HL-60 (cell line): ENCODE measurements at regions not wholly inside any gene's neighbourhood (a gene's known extent, or its start where the extent isn't known, plus 50 kb on each side); places are given as distances from the start of the nearest gene placed in this dataset.

ENCODE experiments used
- DNase-seq, 2 experiments: peaks; one replicate each; pipeline ENCODE4 v3.0.0-alpha.2; 2010 to 2020; ENCODE audit warnings: low read depth in 1 of 2, low spot score in 1 of 2
- H3K27ac ChIP-seq: fragments of 250-450 bp; sonication (Bioruptor Pico); replicated peaks from 2 replicates; pipeline ENCODE4 v1.5.1; 2020; ENCODE audit warnings: mild to moderate bottlenecking, moderate library complexity
- H3K27me3 ChIP-seq: fragments of 250-450 bp; sonication (Bioruptor Pico); 2 replicates; pipeline ENCODE4 v1.5.1; 2021; ENCODE audit warnings: mild to moderate bottlenecking, moderate library complexity; ENCODE audit not compliant: insufficient read depth, poor library complexity, severe bottlenecking
- H3K4me3 ChIP-seq: replicated peaks from 2 replicates; pipeline ENCODE4 v1.5.1; 2011; ENCODE audit warnings: mild to moderate bottlenecking, control low read depth, low read length; ENCODE audit not compliant: insufficient read depth
- GABPA ChIP-seq: IDR thresholded peaks from 2 replicates; pipeline ENCODE4 v1.6.1; 2012; ENCODE audit warnings: low read depth
- POLR2AphosphoS5 ChIP-seq: IDR thresholded peaks from 2 replicates; pipeline ENCODE4 v1.6.1; 2012; ENCODE audit warnings: low read depth
- SPI1 ChIP-seq: IDR thresholded peaks from 2 replicates; pipeline ENCODE4 v1.6.1; 2012; ENCODE audit warnings: low read depth, mild to moderate bottlenecking, borderline replicate concordance
- TF ChIP-seq, protein P1 (sequence below): IDR thresholded peaks from 2 replicates; pipeline ENCODE4 v1.6.1; 2012; ENCODE audit warnings: low read depth; ENCODE audit not compliant: insufficient replicate concordance
- TF ChIP-seq, protein P2 (sequence below): IDR thresholded peaks from one replicate; pipeline ENCODE4 v1.5.1; 2011; ENCODE audit warnings: low read length, control low read depth, inconsistent platforms; ENCODE audit not compliant: insufficient read depth

- no peak for DNase-seq
- Histone ChIP-seq H3K4me3 (no peak overlapping the region), H3K27me3 (no peaks in the 10 kb centered on the region), H3K27ac (no peak overlapping the region)
- TF ChIP-seq POLR2AphosphoS5 (no peak), SPI1 (no peak), GABPA (no peak)
- TF ChIP-seq, protein P1, sequence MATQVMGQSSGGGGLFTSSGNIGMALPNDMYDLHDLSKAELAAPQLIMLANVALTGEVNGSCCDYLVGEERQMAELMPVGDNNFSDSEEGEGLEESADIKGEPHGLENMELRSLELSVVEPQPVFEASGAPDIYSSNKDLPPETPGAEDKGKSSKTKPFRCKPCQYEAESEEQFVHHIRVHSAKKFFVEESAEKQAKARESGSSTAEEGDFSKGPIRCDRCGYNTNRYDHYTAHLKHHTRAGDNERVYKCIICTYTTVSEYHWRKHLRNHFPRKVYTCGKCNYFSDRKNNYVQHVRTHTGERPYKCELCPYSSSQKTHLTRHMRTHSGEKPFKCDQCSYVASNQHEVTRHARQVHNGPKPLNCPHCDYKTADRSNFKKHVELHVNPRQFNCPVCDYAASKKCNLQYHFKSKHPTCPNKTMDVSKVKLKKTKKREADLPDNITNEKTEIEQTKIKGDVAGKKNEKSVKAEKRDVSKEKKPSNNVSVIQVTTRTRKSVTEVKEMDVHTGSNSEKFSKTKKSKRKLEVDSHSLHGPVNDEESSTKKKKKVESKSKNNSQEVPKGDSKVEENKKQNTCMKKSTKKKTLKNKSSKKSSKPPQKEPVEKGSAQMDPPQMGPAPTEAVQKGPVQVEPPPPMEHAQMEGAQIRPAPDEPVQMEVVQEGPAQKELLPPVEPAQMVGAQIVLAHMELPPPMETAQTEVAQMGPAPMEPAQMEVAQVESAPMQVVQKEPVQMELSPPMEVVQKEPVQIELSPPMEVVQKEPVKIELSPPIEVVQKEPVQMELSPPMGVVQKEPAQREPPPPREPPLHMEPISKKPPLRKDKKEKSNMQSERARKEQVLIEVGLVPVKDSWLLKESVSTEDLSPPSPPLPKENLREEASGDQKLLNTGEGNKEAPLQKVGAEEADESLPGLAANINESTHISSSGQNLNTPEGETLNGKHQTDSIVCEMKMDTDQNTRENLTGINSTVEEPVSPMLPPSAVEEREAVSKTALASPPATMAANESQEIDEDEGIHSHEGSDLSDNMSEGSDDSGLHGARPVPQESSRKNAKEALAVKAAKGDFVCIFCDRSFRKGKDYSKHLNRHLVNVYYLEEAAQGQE = no peak
- TF ChIP-seq, protein P2, sequence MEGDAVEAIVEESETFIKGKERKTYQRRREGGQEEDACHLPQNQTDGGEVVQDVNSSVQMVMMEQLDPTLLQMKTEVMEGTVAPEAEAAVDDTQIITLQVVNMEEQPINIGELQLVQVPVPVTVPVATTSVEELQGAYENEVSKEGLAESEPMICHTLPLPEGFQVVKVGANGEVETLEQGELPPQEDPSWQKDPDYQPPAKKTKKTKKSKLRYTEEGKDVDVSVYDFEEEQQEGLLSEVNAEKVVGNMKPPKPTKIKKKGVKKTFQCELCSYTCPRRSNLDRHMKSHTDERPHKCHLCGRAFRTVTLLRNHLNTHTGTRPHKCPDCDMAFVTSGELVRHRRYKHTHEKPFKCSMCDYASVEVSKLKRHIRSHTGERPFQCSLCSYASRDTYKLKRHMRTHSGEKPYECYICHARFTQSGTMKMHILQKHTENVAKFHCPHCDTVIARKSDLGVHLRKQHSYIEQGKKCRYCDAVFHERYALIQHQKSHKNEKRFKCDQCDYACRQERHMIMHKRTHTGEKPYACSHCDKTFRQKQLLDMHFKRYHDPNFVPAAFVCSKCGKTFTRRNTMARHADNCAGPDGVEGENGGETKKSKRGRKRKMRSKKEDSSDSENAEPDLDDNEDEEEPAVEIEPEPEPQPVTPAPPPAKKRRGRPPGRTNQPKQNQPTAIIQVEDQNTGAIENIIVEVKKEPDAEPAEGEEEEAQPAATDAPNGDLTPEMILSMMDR = no peak
These were observed 62.0 kb upstream of the TMEM132E start for GRCh38 chr17:34517406-34517805.

GRCh38 chr17:34511931-34512330, 67.5 kb upstream of the TMEM132E start:
- Histone ChIP-seq H3K27me3 (no peaks in the 10 kb centered on the region), H3K4me3 (no peak overlapping the region), H3K27ac (no peak overlapping the region)
- no peak for DNase-seq
- no peak for TF ChIP-seq POLR2AphosphoS5
- TF ChIP-seq, protein P2 = no peak
- TF ChIP-seq, protein P1 = no peak
- no peak for TF ChIP-seq GABPA
- no peak for TF ChIP-seq SPI1

GRCh38 chr17:34511265-34511664, 68.1 kb upstream of the TMEM132E start:
- TF ChIP-seq, protein P2 = no peak
- TF ChIP-seq, protein P1 = no peak
- no peak for TF ChIP-seq SPI1
- TF ChIP-seq POLR2AphosphoS5 = no peak
- no peak for TF ChIP-seq GABPA
- DNase-seq = no peak
- H3K27ac ChIP-seq = no peak overlapping the region
- H3K4me3 ChIP-seq = no peak overlapping the region
- H3K27me3 ChIP-seq = no peaks in the 10 kb centered on the region
